ENCODE measurements at regions not wholly inside any gene's neighbourhood (a gene's known extent, or its start where the extent isn't known, plus 50 kb on each side); places are given as distances from the start of the nearest gene placed in this dataset.

DNA sequence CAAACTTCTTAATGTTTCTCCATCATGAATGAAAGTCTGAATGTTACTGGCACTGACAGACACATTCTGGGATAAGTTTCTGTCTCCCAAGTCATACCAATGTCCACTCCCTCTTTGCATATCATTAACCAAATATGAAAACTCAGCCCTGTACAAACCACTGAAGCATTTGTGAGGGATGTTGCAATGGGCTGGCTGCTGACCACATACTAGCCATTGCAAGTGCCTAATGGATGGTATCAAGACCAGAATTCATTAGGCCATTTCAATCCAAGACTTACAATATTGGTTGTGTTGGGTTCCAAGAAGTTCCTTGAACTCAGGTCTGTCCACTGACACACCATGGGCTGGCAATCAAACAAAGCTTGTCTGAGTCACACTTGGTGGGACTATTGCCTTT is 73.8 kb downstream of the CBLN2 start:
- H3K36me3 Mint-ChIP-seq (ENCODE audit: low read depth): no peaks in the 10 kb centered on the region
- H3K27ac Mint-ChIP-seq: no peak overlapping the region
- no peaks in the 10 kb centered on the region for H3K27me3 Mint-ChIP-seq
- no peak for DNase-seq
- no peaks in the 10 kb centered on the region for H3K4me1 Mint-ChIP-seq
- no peak overlapping the region for H3K4me3 Mint-ChIP-seq
- POLR2A ChIA-PET: no interaction called here
- no peaks in the 10 kb centered on the region for H3K9me3 Mint-ChIP-seq
- CTCF ChIA-PET: no interaction called here

DNA sequence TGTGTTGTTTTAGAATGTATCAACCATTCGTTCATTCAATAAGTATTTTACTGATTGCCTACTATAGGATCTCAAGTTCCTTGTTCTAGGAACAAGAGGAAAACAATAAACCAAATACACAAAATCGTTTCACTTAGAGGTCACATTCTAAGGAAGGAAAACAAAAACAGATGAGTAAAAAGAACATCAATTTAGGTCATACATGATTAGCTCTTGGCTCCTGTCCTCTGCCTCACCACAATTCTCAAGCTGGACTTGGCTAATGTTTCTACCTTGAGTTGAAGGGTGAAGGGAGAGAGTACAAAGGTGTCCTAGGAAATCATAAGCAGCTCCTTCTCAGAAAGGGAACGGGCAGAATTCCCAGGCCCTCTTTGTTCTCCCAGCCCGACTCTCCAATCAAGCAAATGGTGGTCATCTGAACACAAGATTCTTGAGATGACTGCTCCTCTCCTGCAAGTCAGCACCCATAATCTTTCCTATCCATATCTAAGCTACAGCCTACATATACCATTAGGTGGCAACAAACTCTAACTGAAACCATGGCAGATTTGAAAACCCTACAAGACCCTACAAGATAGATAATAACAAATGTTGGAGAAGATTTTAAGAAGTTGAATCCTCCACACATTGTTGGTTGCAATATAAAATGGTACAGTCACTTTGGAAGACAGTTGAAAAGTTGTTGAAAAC is 76.0 kb downstream of the CBLN2 start:
- DNase-seq: no peak
- Mint-ChIP-seq H3K9me3 (no peaks in the 10 kb centered on the region), H3K27ac (no peak overlapping the region), H3K4me3 (no peak overlapping the region), H3K36me3 (ENCODE audit: low read depth) (no peaks in the 10 kb centered on the region), H3K4me1 (no peaks in the 10 kb centered on the region), H3K27me3 (no peaks in the 10 kb centered on the region)
- ChIA-PET POLR2A (no interaction called here), CTCF (no interaction called here)

DNA sequence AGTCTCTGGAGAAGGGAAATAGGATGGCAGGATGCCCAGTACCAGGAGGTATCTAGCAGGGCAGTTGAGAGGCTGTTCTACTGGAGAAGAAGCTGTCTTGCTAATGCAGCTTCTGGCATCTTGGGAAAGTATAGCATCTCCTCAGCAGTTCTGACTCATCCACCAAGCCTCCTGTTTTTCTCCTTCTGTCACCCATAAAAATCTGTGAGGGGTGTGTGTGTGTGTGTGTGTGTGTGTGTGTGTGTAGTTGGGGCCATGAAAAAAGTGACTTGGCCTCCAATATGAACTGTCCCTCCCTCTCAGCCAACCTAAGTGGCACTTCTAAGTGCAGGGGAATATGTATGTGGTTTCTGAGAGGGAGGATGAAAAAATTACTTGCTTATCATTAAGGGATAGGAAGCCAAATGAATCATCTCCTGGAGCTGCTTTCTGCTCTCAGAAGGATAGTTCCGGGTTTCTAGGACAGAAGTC is 83.9 kb downstream of the CBLN2 start:
- H3K36me3 Mint-ChIP-seq (ENCODE audit: low read depth): no peaks in the 10 kb centered on the region
- H3K27ac Mint-ChIP-seq: no peak overlapping the region
- no peak for DNase-seq
- H3K4me1 Mint-ChIP-seq: no peaks in the 10 kb centered on the region
- no peaks in the 10 kb centered on the region for H3K27me3 Mint-ChIP-seq
- peaks cover 2% of the 10 kb centered on the region for H3K9me3 Mint-ChIP-seq
- no peak overlapping the region for H3K4me3 Mint-ChIP-seq
- ChIA-PET POLR2A (no interaction called here), CTCF (interaction anchor here (0.7 kb wide), 1 partner anchor 152 kb away, joined by 4 read pairs; no protein-coding TSS in a partner anchor)

DNA sequence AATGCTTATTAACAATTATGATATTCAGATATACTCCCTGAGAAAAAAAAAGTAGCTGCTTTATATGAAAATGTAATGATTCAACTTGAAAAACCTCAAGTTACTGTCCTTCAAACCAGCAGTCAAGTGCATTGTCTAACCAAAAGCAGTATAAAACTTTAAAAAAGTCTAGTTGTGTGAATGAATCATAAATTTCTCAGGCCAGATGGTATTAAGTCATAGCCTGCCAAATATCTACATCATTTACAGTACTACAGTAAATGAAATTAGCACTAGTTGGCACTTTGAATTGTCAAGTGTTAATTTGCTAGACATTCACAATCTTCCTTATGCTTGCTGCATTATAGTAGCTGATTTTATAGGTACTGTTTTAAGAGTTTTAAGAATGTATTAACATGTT is 85.9 kb downstream of the CBLN2 start:
- Mint-ChIP-seq H3K36me3 (ENCODE audit: low read depth) (no peaks in the 10 kb centered on the region), H3K9me3 (peaks cover 5% of the 10 kb centered on the region), H3K4me1 (no peaks in the 10 kb centered on the region), H3K4me3 (no peak overlapping the region), H3K27ac (no peak overlapping the region), H3K27me3 (no peaks in the 10 kb centered on the region)
- CTCF ChIA-PET: no interaction called here
- POLR2A ChIA-PET: no interaction called here
- DNase-seq: no peak

DNA sequence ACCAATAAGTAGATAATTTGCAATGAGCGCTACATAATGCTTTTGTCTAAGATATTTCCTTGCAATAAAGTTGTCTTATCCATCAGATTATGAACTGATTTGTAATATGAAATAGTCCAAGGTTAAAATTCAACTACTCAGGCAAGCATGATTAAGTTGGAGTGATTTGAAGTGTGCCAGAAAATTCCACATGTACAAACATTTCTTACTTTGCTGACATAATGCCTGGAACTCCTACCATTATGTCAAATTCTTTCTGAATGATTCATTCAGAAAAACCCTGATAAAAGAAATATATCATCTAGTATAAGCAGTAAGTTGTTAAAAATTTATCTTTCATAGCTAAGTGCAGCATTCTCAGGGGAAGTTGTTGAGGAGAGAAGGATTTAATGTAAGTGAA is 87.3 kb downstream of the CBLN2 start:
- ChIA-PET CTCF (no interaction called here), POLR2A (no interaction called here)
- no peaks in the 10 kb centered on the region for H3K4me1 Mint-ChIP-seq
- H3K36me3 Mint-ChIP-seq (ENCODE audit: low read depth): no peaks in the 10 kb centered on the region
- no peak for DNase-seq
- H3K27me3 Mint-ChIP-seq: no peaks in the 10 kb centered on the region
- no peak overlapping the region for H3K4me3 Mint-ChIP-seq
- peaks cover 14% of the 10 kb centered on the region for H3K9me3 Mint-ChIP-seq
- H3K27ac Mint-ChIP-seq: no peak overlapping the region

DNA sequence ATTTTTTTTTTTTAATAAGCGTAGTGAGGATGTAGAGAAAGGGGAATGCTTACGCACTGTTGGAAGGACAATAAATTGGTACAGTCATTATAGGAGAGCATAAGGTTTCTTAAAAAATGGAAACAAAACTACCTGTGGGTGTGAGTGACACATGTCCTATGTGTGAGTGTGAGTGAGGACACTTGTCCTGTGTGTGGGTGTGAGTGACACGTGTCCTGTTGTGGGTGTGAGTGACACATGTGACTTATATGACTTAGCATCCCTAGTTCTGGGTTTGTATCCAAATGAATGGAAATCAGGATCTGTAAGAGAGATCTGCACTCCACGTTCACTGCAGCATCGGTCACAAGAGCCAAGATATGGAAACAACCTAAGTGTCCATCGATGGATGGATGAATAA is 91.8 kb downstream of the CBLN2 start:
- H3K27me3 Mint-ChIP-seq: no peaks in the 10 kb centered on the region
- ChIA-PET CTCF (no interaction called here), POLR2A (no interaction called here)
- no peak overlapping the region for H3K4me3 Mint-ChIP-seq
- no peak overlapping the region for H3K27ac Mint-ChIP-seq
- no peaks in the 10 kb centered on the region for H3K36me3 Mint-ChIP-seq (ENCODE audit: low read depth)
- no peaks in the 10 kb centered on the region for H3K4me1 Mint-ChIP-seq
- no peak for DNase-seq
- peaks cover 18% of the 10 kb centered on the region for H3K9me3 Mint-ChIP-seq

DNA sequence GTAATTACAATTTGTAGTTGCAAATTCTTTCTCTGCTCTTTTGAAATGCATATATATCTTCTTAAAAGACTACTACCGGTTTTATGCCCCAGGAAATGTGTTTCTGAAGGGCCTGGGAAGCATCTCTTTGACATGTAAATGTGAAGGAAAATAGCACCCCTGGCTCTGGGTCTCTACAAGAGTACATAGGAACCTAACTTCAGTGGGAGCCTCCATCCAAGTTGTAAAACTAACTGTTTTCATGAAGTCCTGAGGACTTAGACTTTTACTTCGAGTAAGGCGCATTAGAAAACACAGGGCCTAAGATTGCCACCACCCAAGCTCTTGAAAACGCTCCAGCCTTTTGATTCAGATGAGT is 99.4 kb downstream of the CBLN2 start:
- H3K4me3 Mint-ChIP-seq: no peak overlapping the region
- POLR2A ChIA-PET: no interaction called here

DNA sequence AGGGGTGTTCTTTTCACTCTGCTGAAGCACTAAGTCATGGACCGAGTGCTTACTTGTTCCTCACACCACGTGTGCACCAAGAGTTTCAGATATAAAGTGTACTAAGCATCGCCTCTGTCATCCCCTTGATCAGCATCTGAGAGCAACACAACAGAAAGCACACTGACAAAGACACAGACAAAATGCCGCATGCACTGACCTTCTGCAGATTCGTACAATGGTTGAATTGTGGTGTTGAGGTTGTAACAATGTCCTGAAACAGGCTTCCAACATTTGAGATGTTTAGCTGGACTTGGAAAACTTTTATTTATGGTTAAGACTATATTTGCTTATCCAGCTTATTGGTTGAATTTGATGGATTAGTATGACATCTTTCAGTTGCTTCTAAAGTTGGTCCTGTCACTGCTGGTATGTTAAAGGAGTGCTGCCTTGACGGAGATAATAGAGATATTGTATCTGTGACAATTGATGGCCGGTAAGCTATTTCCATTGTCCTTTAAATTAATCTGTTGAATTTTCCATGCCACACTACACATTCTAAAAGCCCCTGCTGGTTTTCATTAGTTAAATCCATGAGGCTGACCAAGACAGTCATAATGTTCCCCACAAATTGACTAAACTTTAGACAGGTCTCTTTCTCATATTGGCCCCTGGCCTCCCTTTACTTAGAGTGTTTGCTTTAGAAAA is 99.9 kb downstream of the CBLN2 start:
- ChIA-PET POLR2A (no interaction called here), CTCF (no interaction called here)
- DNase-seq: no peak
- no peak overlapping the region for H3K27ac Mint-ChIP-seq
- no peaks in the 10 kb centered on the region for H3K27me3 Mint-ChIP-seq
- no peaks in the 10 kb centered on the region for H3K4me1 Mint-ChIP-seq
- no peak overlapping the region for H3K4me3 Mint-ChIP-seq
- peaks cover 3% of the 10 kb centered on the region for H3K9me3 Mint-ChIP-seq
- no peaks in the 10 kb centered on the region for H3K36me3 Mint-ChIP-seq (ENCODE audit: low read depth)

More for the DNA sequence above, 99.4 kb downstream of the CBLN2 start:
- no peak for DNase-seq
- Mint-ChIP-seq H3K27ac (no peak overlapping the region), H3K9me3 (peaks cover 4% of the 10 kb centered on the region), H3K27me3 (no peaks in the 10 kb centered on the region), H3K36me3 (ENCODE audit: low read depth) (no peaks in the 10 kb centered on the region), H3K4me1 (no peaks in the 10 kb centered on the region)
- CTCF ChIA-PET: no interaction called here

DNA sequence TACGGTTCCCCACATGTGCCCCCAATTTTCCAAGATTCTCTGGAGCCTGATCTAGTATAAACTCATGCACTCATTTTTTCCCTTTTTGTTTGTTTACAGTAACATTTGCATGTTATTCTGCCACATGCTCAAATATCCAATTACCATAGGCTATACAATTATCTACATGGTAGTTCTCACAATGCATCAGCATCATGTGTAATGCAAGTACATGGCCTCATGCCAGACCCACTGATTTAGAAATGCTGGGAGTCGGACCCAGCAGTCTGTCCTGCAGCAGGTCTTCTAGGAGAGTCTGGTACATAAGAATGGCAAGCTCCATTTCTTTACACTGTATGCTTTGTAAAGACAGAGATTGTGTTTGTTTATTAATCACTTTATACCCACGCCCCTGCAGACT is 107.7 kb downstream of the CBLN2 start:
- no peak overlapping the region for H3K27ac Mint-ChIP-seq
- POLR2A ChIA-PET: no interaction called here
- H3K4me3 Mint-ChIP-seq: no peak overlapping the region
- no peaks in the 10 kb centered on the region for H3K4me1 Mint-ChIP-seq
- H3K36me3 Mint-ChIP-seq (ENCODE audit: low read depth): no peaks in the 10 kb centered on the region
- H3K27me3 Mint-ChIP-seq: no peaks in the 10 kb centered on the region
- no peak for DNase-seq
- peaks cover 2% of the 10 kb centered on the region for H3K9me3 Mint-ChIP-seq
- CTCF ChIA-PET: no interaction called here

DNA sequence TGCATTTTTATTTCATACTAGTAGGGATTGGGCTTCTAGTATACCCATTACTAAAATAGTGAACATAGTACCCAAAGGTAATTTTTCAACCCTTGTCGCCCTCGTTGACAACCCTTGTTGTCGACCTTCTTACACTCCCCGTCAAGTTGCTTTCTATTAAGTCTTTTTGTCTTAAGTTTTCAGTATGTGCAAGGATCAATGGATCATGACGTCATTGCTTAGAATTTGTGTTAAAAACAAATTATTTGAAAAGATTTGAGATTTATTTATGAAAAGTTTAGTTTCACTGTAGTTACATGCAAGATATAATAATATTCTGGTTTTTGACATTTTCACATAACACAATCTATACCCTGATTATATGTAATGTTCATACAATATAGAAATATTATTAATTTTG is 110.4 kb downstream of the CBLN2 start:
- CTCF ChIA-PET: no interaction called here
- no peaks in the 10 kb centered on the region for H3K4me1 Mint-ChIP-seq

DNA sequence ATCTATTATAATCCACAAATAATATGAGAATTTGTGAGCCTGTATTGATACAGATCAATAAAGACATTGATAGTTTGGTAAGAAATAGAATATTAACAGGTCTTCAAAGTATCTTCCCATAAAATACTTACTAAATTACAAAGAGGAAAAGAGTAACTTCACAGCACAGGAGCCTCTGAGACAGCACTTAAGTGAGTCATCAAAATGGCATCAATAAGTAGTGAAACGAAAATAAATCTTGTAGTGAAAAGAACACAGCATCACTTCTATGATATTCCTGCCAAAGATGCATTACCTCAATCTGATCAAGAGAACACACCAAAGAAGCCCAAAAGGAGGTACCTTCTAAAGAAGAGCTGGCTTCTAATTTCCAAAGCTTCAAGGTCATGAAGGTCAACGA is 116.4 kb downstream of the CBLN2 start:
- Mint-ChIP-seq H3K4me3 (no peak overlapping the region), H3K4me1 (no peaks in the 10 kb centered on the region), H3K27me3 (no peaks in the 10 kb centered on the region), H3K9me3 (peaks cover 17% of the 10 kb centered on the region), H3K36me3 (ENCODE audit: low read depth) (no peaks in the 10 kb centered on the region), H3K27ac (no peak overlapping the region)
- DNase-seq: no peak
- CTCF ChIA-PET: no interaction called here
- POLR2A ChIA-PET: no interaction called here

More for the DNA sequence above, 110.4 kb downstream of the CBLN2 start:
- Mint-ChIP-seq H3K36me3 (ENCODE audit: low read depth) (no peaks in the 10 kb centered on the region), H3K27me3 (no peaks in the 10 kb centered on the region), H3K4me3 (no peak overlapping the region), H3K27ac (no peak overlapping the region), H3K9me3 (peaks cover 16% of the 10 kb centered on the region)
- POLR2A ChIA-PET: no interaction called here
- no peak for DNase-seq

DNA sequence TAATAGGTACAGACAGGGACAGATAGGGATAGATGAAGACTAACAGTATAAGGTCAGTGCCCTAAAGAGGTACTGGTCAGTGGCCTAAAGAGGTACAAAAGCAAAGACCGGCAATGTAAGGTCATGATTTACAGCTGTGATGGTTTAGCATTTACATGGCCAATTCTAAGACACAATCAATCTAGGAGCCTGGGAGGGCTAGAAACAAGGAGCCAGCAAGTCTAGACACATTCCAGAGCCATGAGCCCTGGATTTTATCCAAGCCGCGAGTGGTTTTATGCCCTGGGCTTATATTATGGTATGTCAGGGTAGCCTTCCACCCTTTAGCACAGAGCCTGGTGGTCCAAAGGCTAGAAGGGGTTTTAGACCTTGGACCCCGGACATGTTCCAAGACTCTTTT is 124.2 kb downstream of the CBLN2 start:
- Mint-ChIP-seq H3K27me3 (no peaks in the 10 kb centered on the region), H3K4me1 (no peaks in the 10 kb centered on the region), H3K9me3 (peaks cover 2% of the 10 kb centered on the region), H3K36me3 (ENCODE audit: low read depth) (no peaks in the 10 kb centered on the region), H3K4me3 (no peak overlapping the region), H3K27ac (no peak overlapping the region)
- ChIA-PET POLR2A (no interaction called here), CTCF (no interaction called here)
- no peak for DNase-seq

DNA sequence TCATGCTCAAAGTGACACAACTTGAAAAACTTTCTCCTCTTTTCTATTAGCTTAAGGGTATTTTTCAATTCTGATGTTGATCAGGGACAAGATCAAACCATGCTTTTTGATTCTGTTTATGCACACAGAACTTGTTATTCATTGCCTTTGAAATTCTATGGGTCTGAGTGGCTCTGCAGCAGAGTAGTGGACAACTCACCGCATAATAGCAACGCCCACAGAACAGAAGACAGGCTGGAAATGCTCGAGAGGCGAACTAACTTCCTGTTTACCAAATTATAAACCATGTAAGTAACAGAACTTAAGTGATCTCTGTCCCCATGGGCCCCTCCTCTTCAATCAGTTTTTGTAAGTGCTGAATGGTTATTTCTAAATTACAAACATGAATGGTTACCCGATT is 131.2 kb downstream of the CBLN2 start:
- Mint-ChIP-seq H3K9me3 (peaks cover 6% of the 10 kb centered on the region), H3K27me3 (no peaks in the 10 kb centered on the region), H3K36me3 (ENCODE audit: low read depth) (no peaks in the 10 kb centered on the region), H3K27ac (no peak overlapping the region), H3K4me3 (no peak overlapping the region), H3K4me1 (no peaks in the 10 kb centered on the region)
- POLR2A ChIA-PET: no interaction called here
- CTCF ChIA-PET: no interaction called here
- no peak for DNase-seq

DNA sequence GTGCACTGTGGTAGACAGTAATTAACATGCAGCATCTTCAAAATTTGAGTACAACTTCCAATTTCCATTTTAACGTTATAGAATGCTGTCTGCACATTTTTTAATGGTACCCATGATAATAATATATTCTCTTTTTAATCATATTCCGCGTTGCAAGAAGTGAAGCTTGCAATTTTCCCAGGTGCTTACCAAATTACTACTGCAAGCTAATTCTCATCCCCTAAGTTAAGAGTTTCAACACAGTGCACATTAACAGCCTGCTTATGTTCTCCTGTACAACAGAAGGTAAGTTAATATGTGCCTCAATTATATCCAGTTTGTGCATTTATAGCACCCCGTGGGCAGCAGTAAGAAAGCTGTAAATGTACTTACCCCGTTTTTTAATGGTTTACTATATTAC is 132.9 kb downstream of the CBLN2 start:
- no peaks in the 10 kb centered on the region for H3K4me1 Mint-ChIP-seq
- ChIA-PET POLR2A (no interaction called here), CTCF (no interaction called here)
- H3K27ac Mint-ChIP-seq: no peak overlapping the region
- H3K4me3 Mint-ChIP-seq: no peak overlapping the region
- H3K9me3 Mint-ChIP-seq: peaks cover 10% of the 10 kb centered on the region
- H3K27me3 Mint-ChIP-seq: no peaks in the 10 kb centered on the region
- H3K36me3 Mint-ChIP-seq (ENCODE audit: low read depth): no peaks in the 10 kb centered on the region
- no peak for DNase-seq
